Smooth muscle cell (in vitro differentiated cells): ENCODE measurements at regions not wholly inside any gene's neighbourhood (a gene's known extent, or its start where the extent isn't known, plus 50 kb on each side); places are given as distances from the start of the nearest gene placed in this dataset.

ENCODE experiments used
- DNase-seq: peaks from one replicate; lab custom pipeline; 2025; ENCODE audit not compliant: unreplicated experiment; lab: John Stamatoyannopoulos, UW
- H2AFZ ChIP-seq: fragments of 200-600 bp; sonication (generic); 2 replicates; pipeline ENCODE4 v1.6.0; 2016; ENCODE audit warnings: antibody characterized with exemption, low read depth, mild to moderate bottlenecking
- H3F3A ChIP-seq: fragments of 200-600 bp; sonication (generic); 2 replicates; pipeline ENCODE4 v1.6.0; 2017; ENCODE audit warnings: antibody characterized with exemption, low read depth
- H3K27ac ChIP-seq: fragments of 200-600 bp; sonication (generic); 2 replicates; pipeline ENCODE4 v1.5.1; 2016; ENCODE audit warnings: low read depth, mild to moderate bottlenecking
- H3K27me3 ChIP-seq: fragments of 200-600 bp; sonication (generic); 2 replicates; pipeline ENCODE4 v1.6.1; 2016; ENCODE audit warnings: low read depth, mild to moderate bottlenecking
- H3K36me3 ChIP-seq: fragments of 200-600 bp; sonication (generic); 2 replicates; pipeline ENCODE4 v1.5.1; 2016; ENCODE audit warnings: low read depth
- H3K4me1 ChIP-seq: fragments of 200-600 bp; sonication (generic); 2 replicates; pipeline ENCODE4 v1.5.1; 2016; ENCODE audit warnings: low read depth
- H3K4me2 ChIP-seq: fragments of 200-600 bp; sonication (generic); 2 replicates; pipeline ENCODE4 v1.6.0; 2016; ENCODE audit warnings: mild to moderate bottlenecking
- H3K4me3 ChIP-seq: fragments of 200-600 bp; sonication (generic); 2 replicates; pipeline ENCODE4 v1.5.1; 2016; ENCODE audit warnings: mild to moderate bottlenecking
- H3K79me2 ChIP-seq: fragments of 200-600 bp; sonication (generic); 2 replicates; pipeline ENCODE4 v1.6.0; 2016; ENCODE audit warnings: low read depth, mild to moderate bottlenecking
- H3K9ac ChIP-seq: fragments of 200-600 bp; sonication (generic); 2 replicates; pipeline ENCODE4 v1.6.0; 2016; ENCODE audit warnings: low read depth
- H3K9me3 ChIP-seq: fragments of 200-600 bp; sonication (generic); replicated peaks from 2 replicates; pipeline ENCODE4 v1.5.1; 2016; ENCODE audit warnings: low read depth
- H4K20me1 ChIP-seq: fragments of 200-600 bp; sonication (generic); 2 replicates; pipeline ENCODE4 v1.6.0; 2016; ENCODE audit warnings: low read depth
- WGBS: methylation state at CpG from one replicate; pipeline ENCODE4 v1.1.7; 2016; ENCODE audit warnings: low lambda C conversion rate; 5-methylcytosine and 5-hydroxymethylcytosine counted together
- TF ChIP-seq, protein P1 (sequence below): fragments of 200-600 bp; sonication (generic); IDR thresholded peaks from 2 replicates; pipeline ENCODE4 v1.5.1; 2017; ENCODE audit warnings: borderline replicate concordance, mild to moderate bottlenecking, antibody characterized with exemption; ENCODE audit not compliant: insufficient read depth, poor library complexity, severe bottlenecking

GRCh38 chr4:10944321-10944720 is 259.8 kb upstream of the CLNK start:
- TF ChIP-seq, protein P1, sequence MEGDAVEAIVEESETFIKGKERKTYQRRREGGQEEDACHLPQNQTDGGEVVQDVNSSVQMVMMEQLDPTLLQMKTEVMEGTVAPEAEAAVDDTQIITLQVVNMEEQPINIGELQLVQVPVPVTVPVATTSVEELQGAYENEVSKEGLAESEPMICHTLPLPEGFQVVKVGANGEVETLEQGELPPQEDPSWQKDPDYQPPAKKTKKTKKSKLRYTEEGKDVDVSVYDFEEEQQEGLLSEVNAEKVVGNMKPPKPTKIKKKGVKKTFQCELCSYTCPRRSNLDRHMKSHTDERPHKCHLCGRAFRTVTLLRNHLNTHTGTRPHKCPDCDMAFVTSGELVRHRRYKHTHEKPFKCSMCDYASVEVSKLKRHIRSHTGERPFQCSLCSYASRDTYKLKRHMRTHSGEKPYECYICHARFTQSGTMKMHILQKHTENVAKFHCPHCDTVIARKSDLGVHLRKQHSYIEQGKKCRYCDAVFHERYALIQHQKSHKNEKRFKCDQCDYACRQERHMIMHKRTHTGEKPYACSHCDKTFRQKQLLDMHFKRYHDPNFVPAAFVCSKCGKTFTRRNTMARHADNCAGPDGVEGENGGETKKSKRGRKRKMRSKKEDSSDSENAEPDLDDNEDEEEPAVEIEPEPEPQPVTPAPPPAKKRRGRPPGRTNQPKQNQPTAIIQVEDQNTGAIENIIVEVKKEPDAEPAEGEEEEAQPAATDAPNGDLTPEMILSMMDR = no peak
- Histone ChIP-seq H3K27me3 (no peaks in the 10 kb centered on the region), H3K4me1 (no peaks in the 10 kb centered on the region), H3K4me3 (no peak overlapping the region), H4K20me1 (no peaks in the 10 kb centered on the region), H3K79me2 (no peaks in the 10 kb centered on the region), H3K4me2 (no peak overlapping the region), H3K9me3 (peaks cover 3% of the 10 kb centered on the region), H3K9ac (no peak overlapping the region), H3K36me3 (no peaks in the 10 kb centered on the region), H3F3A (no peaks in the 10 kb centered on the region), H3K27ac (no peak overlapping the region), H2AFZ (no peak overlapping the region)
- 94% methylated on average over 1 of the region's 1 CpG for WGBS
- DNase-seq = no peak

- H2AFZ ChIP-seq = no peak overlapping the region
- no peaks in the 10 kb centered on the region for H3K36me3 ChIP-seq
- H3K9ac ChIP-seq = no peak overlapping the region
- H3K27me3 ChIP-seq = no peaks in the 10 kb centered on the region
- TF ChIP-seq, protein P1 = no peak
- H3F3A ChIP-seq = no peaks in the 10 kb centered on the region
- peaks cover 3% of the 10 kb centered on the region for H3K9me3 ChIP-seq
- no peaks in the 10 kb centered on the region for H3K4me1 ChIP-seq
- no peaks in the 10 kb centered on the region for H3K79me2 ChIP-seq
- WGBS = 55% methylated on average over 1 of the region's 1 CpG
- no peaks in the 10 kb centered on the region for H4K20me1 ChIP-seq
- no peak for DNase-seq
- no peak overlapping the region for H3K4me2 ChIP-seq
- H3K4me3 ChIP-seq = no peak overlapping the region
- peak overlapping the region; percentile 52 for H3K27ac ChIP-seq
These were observed 257.6 kb upstream of the CLNK start for GRCh38 chr4:10942156-10942555.

GRCh38 chr4:10929818-10930217 is 245.2 kb upstream of the CLNK start:
- TF ChIP-seq, protein P1 = no peak
- Histone ChIP-seq H3F3A (no peaks in the 10 kb centered on the region), H3K36me3 (no peaks in the 10 kb centered on the region), H3K79me2 (no peaks in the 10 kb centered on the region), H3K27me3 (no peaks in the 10 kb centered on the region), H3K27ac (no peak overlapping the region), H2AFZ (no peak overlapping the region), H3K4me2 (no peak overlapping the region), H3K9ac (no peak overlapping the region), H3K9me3 (no peaks in the 10 kb centered on the region), H4K20me1 (no peaks in the 10 kb centered on the region), H3K4me3 (no peak overlapping the region), H3K4me1 (peaks cover 14% of the 10 kb centered on the region)
- 75% methylated on average over 2 of the region's 2 CpGs for WGBS
- DNase-seq = no peak

DNA sequence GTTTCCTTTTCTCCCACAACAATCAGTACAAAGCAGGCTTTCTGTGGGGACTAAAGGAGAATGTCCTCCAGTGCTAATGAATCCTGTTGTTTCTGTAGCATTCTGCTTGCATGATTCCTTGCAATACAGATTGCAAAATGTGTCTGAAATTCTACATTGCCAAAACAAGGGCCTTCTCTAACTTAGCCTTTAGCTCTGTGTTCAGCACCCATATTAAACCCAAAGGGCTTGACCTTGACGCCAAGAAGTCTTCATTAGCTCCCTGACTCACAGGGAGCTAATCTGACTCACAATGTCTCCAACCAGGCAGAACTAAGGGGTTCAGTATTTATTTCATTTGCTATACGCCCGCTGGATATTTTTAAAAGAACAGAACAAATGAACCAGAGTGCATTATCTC is 241.4 kb upstream of the CLNK start:
- no peaks in the 10 kb centered on the region for H3K79me2 ChIP-seq
- no peak overlapping the region for H3K27ac ChIP-seq
- no peaks in the 10 kb centered on the region for H3F3A ChIP-seq
- H4K20me1 ChIP-seq = no peaks in the 10 kb centered on the region
- no peak overlapping the region for H2AFZ ChIP-seq
- H3K9ac ChIP-seq = no peak overlapping the region
- H3K36me3 ChIP-seq = no peaks in the 10 kb centered on the region
- DNase-seq = no peak
- 57% methylated on average over 3 of the region's 3 CpGs for WGBS
- no peaks in the 10 kb centered on the region for H3K27me3 ChIP-seq
- H3K4me2 ChIP-seq = no peak overlapping the region
- no peak overlapping the region for H3K4me3 ChIP-seq
- H3K9me3 ChIP-seq = no peaks in the 10 kb centered on the region
- peaks cover 17% of the 10 kb centered on the region for H3K4me1 ChIP-seq
- TF ChIP-seq, protein P1 = no peak
